Activated T-helper 17 cell treated with anti-CD3 and anti-CD28 coated beads, Interleukin-2, amount 50 U/mL, for 72 hours (primary cell): ENCODE measurements at regions not wholly inside any gene's neighbourhood (a gene's known extent, or its start where the extent isn't known, plus 50 kb on each side); places are given as distances from the start of the nearest gene placed in this dataset.

Experiments used
- ATAC-seq: fragments of 150-1000 bp; cut with Tn5 transposase; replicated peaks from 2 replicates; pipeline ENCODE4 v1.10.0; 2021; ENCODE audit warnings: mild to moderate bottlenecking, moderate library complexity
- H3K27ac Mint-ChIP-seq: one replicate; pipeline ENCODE4 v1.8.0; 2022; ENCODE audit warnings: mixed read lengths
- H3K27me3 Mint-ChIP-seq: one replicate; pipeline ENCODE4 v1.8.0; 2022; ENCODE audit warnings: mixed read lengths
- H3K36me3 Mint-ChIP-seq: one replicate; pipeline ENCODE4 v1.8.0; 2022; ENCODE audit warnings: low read depth, mild to moderate bottlenecking, mixed read lengths
- H3K4me1 Mint-ChIP-seq: one replicate; pipeline ENCODE4 v1.8.0; 2022; ENCODE audit warnings: mixed read lengths
- H3K4me3 Mint-ChIP-seq: one replicate; pipeline ENCODE4 v1.8.0; 2022; ENCODE audit warnings: mild to moderate bottlenecking, mixed read lengths
- H3K9me3 Mint-ChIP-seq: one replicate; pipeline ENCODE4 v1.8.0; 2022; ENCODE audit warnings: mixed read lengths

DNA sequence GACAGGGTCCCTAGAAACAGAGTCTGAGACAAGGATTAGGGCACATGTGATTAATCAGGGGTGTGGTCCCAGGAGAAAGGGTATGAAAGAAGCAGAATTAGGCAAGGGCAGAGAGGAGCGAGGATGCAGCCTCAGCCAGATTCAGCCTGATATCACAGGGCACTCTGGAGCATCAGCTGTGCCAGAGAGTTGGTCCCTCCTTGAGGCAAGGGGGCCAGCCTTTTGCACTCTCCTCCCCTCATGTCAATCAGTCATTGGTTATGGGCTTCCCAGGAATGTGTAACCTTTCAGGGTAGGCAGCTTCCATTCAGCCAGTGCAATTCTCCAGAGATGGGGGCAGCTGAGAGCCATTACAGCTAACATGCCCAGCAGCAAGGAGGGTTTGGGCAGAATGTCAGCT, 152.6 kb upstream of the LHX1 start:
- ATAC-seq = no peak
- Mint-ChIP-seq H3K4me3 (no peak overlapping the region), H3K36me3 (no peaks in the 10 kb centered on the region), H3K27ac (no peak overlapping the region), H3K4me1 (no peaks in the 10 kb centered on the region), H3K27me3 (peaks cover 37% of the 10 kb centered on the region), H3K9me3 (no peaks in the 10 kb centered on the region)

- H3K9me3 Mint-ChIP-seq = no peaks in the 10 kb centered on the region
- no peak for ATAC-seq
- H3K4me3 Mint-ChIP-seq = no peak overlapping the region
- no peaks in the 10 kb centered on the region for H3K4me1 Mint-ChIP-seq
- peaks cover 39% of the 10 kb centered on the region for H3K27me3 Mint-ChIP-seq
- H3K36me3 Mint-ChIP-seq = no peaks in the 10 kb centered on the region
- no peak overlapping the region for H3K27ac Mint-ChIP-seq
Measured at GRCh38 chr17:36786867-36787266, 150.4 kb upstream of the LHX1 start.

GRCh38 chr17:36791150-36791941, 145.9 kb upstream of the LHX1 start:
- Mint-ChIP-seq H3K27ac (no peak overlapping the region), H3K4me3 (no peak overlapping the region), H3K9me3 (no peaks in the 10 kb centered on the region), H3K27me3 (peaks cover 22% of the 10 kb centered on the region), H3K4me1 (no peaks in the 10 kb centered on the region), H3K36me3 (no peaks in the 10 kb centered on the region)
- no peak for ATAC-seq

DNA sequence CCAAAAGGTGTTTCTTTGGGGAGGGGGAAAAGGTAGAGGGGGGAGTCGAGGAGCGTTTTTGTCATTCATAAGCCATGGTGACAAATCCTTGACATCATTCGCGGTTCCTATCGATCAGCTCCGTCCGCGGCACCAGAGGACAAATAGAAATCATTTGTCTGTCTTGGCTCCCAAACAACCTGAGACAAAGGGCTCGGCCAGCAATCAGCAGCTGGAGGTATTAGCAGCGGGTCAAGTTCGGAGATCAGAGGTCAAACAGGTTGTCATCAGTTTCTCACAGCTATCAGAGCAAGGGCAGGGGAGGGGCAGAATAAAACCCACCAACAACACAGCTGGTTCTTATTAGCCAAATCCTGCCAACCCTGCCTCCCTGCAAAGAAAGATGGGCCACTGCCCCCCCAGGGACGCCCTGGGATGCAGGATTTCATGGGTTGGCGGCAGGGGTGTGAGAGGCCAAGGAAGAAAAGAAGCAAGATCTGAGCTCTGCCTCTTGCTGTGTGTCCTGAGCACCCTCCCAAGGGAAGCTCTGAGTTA, 145.3 kb upstream of the LHX1 start:
- no peak overlapping the region for H3K4me3 Mint-ChIP-seq
- no peak for ATAC-seq
- H3K9me3 Mint-ChIP-seq = no peaks in the 10 kb centered on the region
- no peaks in the 10 kb centered on the region for H3K4me1 Mint-ChIP-seq
- H3K27me3 Mint-ChIP-seq = peaks cover 19% of the 10 kb centered on the region
- H3K27ac Mint-ChIP-seq = no peak overlapping the region
- no peaks in the 10 kb centered on the region for H3K36me3 Mint-ChIP-seq

- Mint-ChIP-seq H3K27me3 (peaks cover 19% of the 10 kb centered on the region), H3K36me3 (no peaks in the 10 kb centered on the region), H3K4me3 (no peak overlapping the region), H3K4me1 (no peaks in the 10 kb centered on the region), H3K9me3 (no peaks in the 10 kb centered on the region), H3K27ac (no peak overlapping the region)
- ATAC-seq = no peak
Measured at GRCh38 chr17:36792849-36793248, 144.4 kb upstream of the LHX1 start.

- Mint-ChIP-seq H3K4me1 (no peaks in the 10 kb centered on the region), H3K27me3 (peaks cover 13% of the 10 kb centered on the region), H3K27ac (no peak overlapping the region), H3K4me3 (no peak overlapping the region), H3K36me3 (no peaks in the 10 kb centered on the region), H3K9me3 (no peaks in the 10 kb centered on the region)
- no peak for ATAC-seq
Measured at GRCh38 chr17:36793976-36794375, 143.3 kb upstream of the LHX1 start.

GRCh38 chr17:36807496-36808179, 129.6 kb upstream of the LHX1 start:
- H3K4me3 Mint-ChIP-seq = no peak overlapping the region
- no peak for ATAC-seq
- no peaks in the 10 kb centered on the region for H3K4me1 Mint-ChIP-seq

DNA sequence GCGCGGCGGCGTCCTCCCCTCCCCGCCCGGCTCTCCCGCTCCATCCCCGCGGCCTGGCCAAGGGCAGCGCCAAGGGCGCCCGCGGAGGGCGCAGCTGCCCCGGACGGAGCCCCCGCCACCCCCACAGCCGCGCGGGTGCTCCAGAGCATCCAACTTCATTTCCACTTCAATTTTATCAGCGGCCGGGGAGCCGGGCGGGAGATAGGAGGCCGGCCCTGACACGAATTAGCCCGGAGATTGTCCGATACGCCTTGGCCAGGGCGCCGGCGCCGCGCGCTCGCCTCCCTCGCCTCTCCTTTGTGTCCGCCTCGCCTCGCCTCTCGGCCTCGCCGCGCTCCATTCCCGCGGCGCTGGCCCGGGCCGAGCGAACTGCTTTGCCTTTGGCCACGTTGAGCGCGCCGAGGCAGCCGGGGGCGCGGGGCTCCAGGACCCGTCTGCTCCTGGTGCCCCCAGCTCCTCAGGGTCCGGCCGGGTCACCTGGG, 129.1 kb upstream of the LHX1 start:
- H3K27ac Mint-ChIP-seq = no peak overlapping the region
- no peaks in the 10 kb centered on the region for H3K36me3 Mint-ChIP-seq
- H3K4me1 Mint-ChIP-seq = no peaks in the 10 kb centered on the region
- peaks cover 52% of the 10 kb centered on the region for H3K27me3 Mint-ChIP-seq
- ATAC-seq = no peak
- H3K9me3 Mint-ChIP-seq = no peaks in the 10 kb centered on the region
- no peak overlapping the region for H3K4me3 Mint-ChIP-seq

More at GRCh38 chr17:36807496-36808179, 129.6 kb upstream of the LHX1 start:
- Mint-ChIP-seq H3K9me3 (no peaks in the 10 kb centered on the region), H3K36me3 (no peaks in the 10 kb centered on the region), H3K27me3 (peaks cover 51% of the 10 kb centered on the region), H3K27ac (no peak overlapping the region)

- H3K4me1 Mint-ChIP-seq = no peaks in the 10 kb centered on the region
- H3K36me3 Mint-ChIP-seq = no peaks in the 10 kb centered on the region
- no peak overlapping the region for H3K27ac Mint-ChIP-seq
- no peaks in the 10 kb centered on the region for H3K9me3 Mint-ChIP-seq
- no peak overlapping the region for H3K4me3 Mint-ChIP-seq
- no peak for ATAC-seq
- peaks cover 61% of the 10 kb centered on the region for H3K27me3 Mint-ChIP-seq
Measured at GRCh38 chr17:36812762-36813161, 124.5 kb upstream of the LHX1 start.

- H3K9me3 Mint-ChIP-seq = no peaks in the 10 kb centered on the region
- no peak for ATAC-seq
- H3K36me3 Mint-ChIP-seq = no peaks in the 10 kb centered on the region
- no peak overlapping the region for H3K27ac Mint-ChIP-seq
- no peaks in the 10 kb centered on the region for H3K4me1 Mint-ChIP-seq
- peaks cover 61% of the 10 kb centered on the region for H3K27me3 Mint-ChIP-seq
- H3K4me3 Mint-ChIP-seq = no peak overlapping the region
Measured at GRCh38 chr17:36813357-36813756, 123.9 kb upstream of the LHX1 start.

GRCh38 chr17:36813957-36814563, 123.2 kb upstream of the LHX1 start:
- Mint-ChIP-seq H3K9me3 (no peaks in the 10 kb centered on the region), H3K4me1 (no peaks in the 10 kb centered on the region), H3K27ac (no peak overlapping the region), H3K36me3 (no peaks in the 10 kb centered on the region), H3K27me3 (peaks cover 56% of the 10 kb centered on the region), H3K4me3 (no peak overlapping the region)
- ATAC-seq = no peak

- ATAC-seq = no peak
- no peak overlapping the region for H3K27ac Mint-ChIP-seq
- no peaks in the 10 kb centered on the region for H3K36me3 Mint-ChIP-seq
- H3K9me3 Mint-ChIP-seq = no peaks in the 10 kb centered on the region
- H3K4me3 Mint-ChIP-seq = no peak overlapping the region
- H3K27me3 Mint-ChIP-seq = peaks cover 53% of the 10 kb centered on the region
- H3K4me1 Mint-ChIP-seq = no peaks in the 10 kb centered on the region
Measured at GRCh38 chr17:36814958-36815357, 122.3 kb upstream of the LHX1 start.

DNA sequence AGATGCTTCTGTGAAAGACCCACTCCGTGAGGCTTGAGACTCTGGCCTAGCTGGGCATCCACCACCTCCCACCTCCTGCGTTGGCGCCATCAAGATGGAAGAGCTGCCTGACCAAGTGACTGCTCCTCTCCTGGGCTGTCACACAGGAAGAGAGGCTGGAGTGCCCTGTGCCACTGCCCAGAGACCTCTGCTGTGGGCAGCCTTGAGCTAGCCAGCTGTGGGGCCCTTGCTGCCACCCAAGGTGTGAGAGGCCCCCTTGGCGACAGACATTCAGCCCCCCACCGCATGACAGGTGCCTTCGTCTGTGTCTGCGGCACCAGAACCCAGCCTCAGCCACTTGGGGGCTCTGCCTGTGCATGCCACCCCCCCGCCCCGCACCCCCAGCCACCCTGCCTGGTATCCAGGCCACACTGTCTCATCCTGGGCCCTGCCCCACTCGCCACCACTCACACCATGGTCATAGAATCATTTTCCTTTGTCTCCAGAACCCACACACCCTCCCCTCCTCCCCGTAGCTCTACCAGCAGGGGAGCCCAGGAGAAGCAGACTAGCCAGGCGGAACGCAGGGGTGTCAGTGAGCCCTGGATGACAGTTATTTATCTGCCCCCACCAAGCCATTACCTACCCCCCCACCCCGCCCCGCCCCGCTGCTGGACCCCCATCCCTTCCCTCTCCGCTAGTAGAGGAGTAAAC, 120.9 kb upstream of the LHX1 start:
- peaks cover 43% of the 10 kb centered on the region for H3K27me3 Mint-ChIP-seq
- no peaks in the 10 kb centered on the region for H3K4me1 Mint-ChIP-seq
- no peak for ATAC-seq
- no peak overlapping the region for H3K27ac Mint-ChIP-seq
- H3K36me3 Mint-ChIP-seq = no peaks in the 10 kb centered on the region
- no peak overlapping the region for H3K4me3 Mint-ChIP-seq
- H3K9me3 Mint-ChIP-seq = no peaks in the 10 kb centered on the region

GRCh38 chr17:36816907-36817288, 120.4 kb upstream of the LHX1 start:
- Mint-ChIP-seq H3K27me3 (peaks cover 40% of the 10 kb centered on the region), H3K4me1 (no peaks in the 10 kb centered on the region), H3K27ac (no peak overlapping the region), H3K36me3 (no peaks in the 10 kb centered on the region), H3K4me3 (no peak overlapping the region), H3K9me3 (no peaks in the 10 kb centered on the region)
- no peak for ATAC-seq
